Suprapubic skin (tissue), 4 donors: ENCODE measurements at regions not wholly inside any gene's neighbourhood (a gene's known extent, or its start where the extent isn't known, plus 50 kb on each side); places are given as distances from the start of the nearest gene placed in this dataset.

Source experiments
- DNase-seq, 2 donors: peaks; one replicate each; pipeline ENCODE4 v3.0.0-alpha.2; 2019; ENCODE audit warnings: low spot score in 2 of 2
- H3K27ac ChIP-seq: fragments of 200-600 bp; sonication (generic); one replicate; pipeline ENCODE4 v1.5.1; 2019
- H3K27me3 ChIP-seq: fragments of 200-600 bp; sonication (generic); one replicate; pipeline ENCODE4 v1.5.1; 2019
- H3K36me3 ChIP-seq: fragments of 200-600 bp; sonication (generic); one replicate; pipeline ENCODE4 v1.5.1; 2019
- H3K4me1 ChIP-seq: fragments of 200-600 bp; sonication (generic); one replicate; pipeline ENCODE4 v1.5.1; 2019
- H3K4me3 ChIP-seq: fragments of 200-600 bp; sonication (generic); one replicate; pipeline ENCODE4 v1.5.1; 2019; ENCODE audit warnings: mild to moderate bottlenecking
- H3K9me3 ChIP-seq: fragments of 200-600 bp; sonication (generic); one replicate; pipeline ENCODE4 v1.5.1; 2019
- CTCF ChIP-seq, 2 donors: fragments of 200-600 bp in 1 of 2; fragments of 450-650 bp in 1 of 2; sonication (generic) in 1 of 2; IDR thresholded peaks; one replicate each; pipeline ENCODE4 v1.5.1; 2016 to 2019; ENCODE audit warnings: antibody characterized with exemption in 2 of 2, mild to moderate bottlenecking in 1 of 2, moderate library complexity in 1 of 2
- EP300 ChIP-seq: sonication (generic); formaldehyde crosslinking; IDR thresholded peaks from one replicate; pipeline ENCODE4 v1.6.1; 2017; ENCODE audit warnings: antibody characterized with exemption
- POLR2A ChIP-seq, 2 donors: fragments of 450-650 bp; IDR thresholded peaks; one replicate each; pipeline ENCODE4 v1.6.1; 2017; ENCODE audit warnings: antibody characterized with exemption in 2 of 2, mild to moderate bottlenecking in 2 of 2, moderate library complexity in 2 of 2
- POLR2AphosphoS5 ChIP-seq, 3 donors: sonication (generic); formaldehyde crosslinking; IDR thresholded peaks; one replicate each; pipeline ENCODE4 v1.6.1; 2017; ENCODE audit warnings: antibody characterized with exemption in 3 of 3
- WGBS: methylation state at CpG from one replicate; pipeline ENCODE4 v1.1.5; 2018; 5-methylcytosine and 5-hydroxymethylcytosine counted together

GRCh38 chr14:71212093-71212492, 304.8 kb downstream of the PCNX1 start:
- TF ChIP-seq EP300 (no peak), POLR2A (IDR thresholded peaks at IDR 0.05) (no peak), POLR2AphosphoS5 (IDR thresholded peaks at IDR 0.05) (no peak), CTCF (IDR thresholded peaks at IDR 0.05) (no peak)
- Histone ChIP-seq H3K27me3 (no peaks in the 10 kb centered on the region), H3K4me1 (no peaks in the 10 kb centered on the region), H3K9me3 (no peaks in the 10 kb centered on the region), H3K4me3 (no peak overlapping the region), H3K36me3 (no peaks in the 10 kb centered on the region), H3K27ac (no peak overlapping the region)
- WGBS, result 91% methylated on average over 5 of the region's 5 CpGs
- DNase-seq, result no peak

GRCh38 chr14:71212683-71213107, 305.4 kb downstream of the PCNX1 start:
- H3K4me1 ChIP-seq, result no peaks in the 10 kb centered on the region
- no peak overlapping the region for H3K27ac ChIP-seq
- no peak for DNase-seq
- no peaks in the 10 kb centered on the region for H3K27me3 ChIP-seq
- H3K4me3 ChIP-seq, result no peak overlapping the region
- no peaks in the 10 kb centered on the region for H3K36me3 ChIP-seq
- no peaks in the 10 kb centered on the region for H3K9me3 ChIP-seq
- TF ChIP-seq POLR2A (IDR thresholded peaks at IDR 0.05), result no peak
- TF ChIP-seq CTCF (IDR thresholded peaks at IDR 0.05), result no peak
- TF ChIP-seq POLR2AphosphoS5 (IDR thresholded peaks at IDR 0.05), result no peak
- TF ChIP-seq EP300, result no peak
- WGBS, result 37% methylated on average over 10 of the region's 10 CpGs

GRCh38 chr14:71214241-71214640, 307.0 kb downstream of the PCNX1 start:
- H3K4me1 ChIP-seq, result no peaks in the 10 kb centered on the region
- H3K27me3 ChIP-seq, result no peaks in the 10 kb centered on the region
- no peaks in the 10 kb centered on the region for H3K9me3 ChIP-seq
- no peaks in the 10 kb centered on the region for H3K36me3 ChIP-seq
- 92% methylated on average over 2 of the region's 2 CpGs for WGBS
- no peak overlapping the region for H3K4me3 ChIP-seq
- no peak overlapping the region for H3K27ac ChIP-seq
- no peak for DNase-seq
- no peak for TF ChIP-seq EP300
- TF ChIP-seq POLR2A (IDR thresholded peaks at IDR 0.05), result no peak
- no peak for TF ChIP-seq CTCF (IDR thresholded peaks at IDR 0.05)
- no peak for TF ChIP-seq POLR2AphosphoS5 (IDR thresholded peaks at IDR 0.05)

GRCh38 chr14:71220462-71220861, 313.2 kb downstream of the PCNX1 start:
- no peaks in the 10 kb centered on the region for H3K27me3 ChIP-seq
- no peak for DNase-seq
- no peak overlapping the region for H3K27ac ChIP-seq
- no peak for TF ChIP-seq CTCF (IDR thresholded peaks at IDR 0.05)
- TF ChIP-seq POLR2AphosphoS5 (IDR thresholded peaks at IDR 0.05), result no peak
- no peak for TF ChIP-seq POLR2A (IDR thresholded peaks at IDR 0.05)
- TF ChIP-seq EP300, result no peak
- H3K4me3 ChIP-seq, result no peak overlapping the region
- WGBS, result 60% methylated on average over 4 of the region's 4 CpGs
- H3K4me1 ChIP-seq, result no peaks in the 10 kb centered on the region
- H3K9me3 ChIP-seq, result no peaks in the 10 kb centered on the region
- H3K36me3 ChIP-seq, result no peaks in the 10 kb centered on the region

- H3K4me3 ChIP-seq, result no peak overlapping the region
- no peaks in the 10 kb centered on the region for H3K27me3 ChIP-seq
- no peak overlapping the region for H3K27ac ChIP-seq
- TF ChIP-seq POLR2A (IDR thresholded peaks at IDR 0.05) (no peak), EP300 (no peak), CTCF (IDR thresholded peaks at IDR 0.05) (no peak), POLR2AphosphoS5 (IDR thresholded peaks at IDR 0.05) (no peak)
- H3K4me1 ChIP-seq, result no peaks in the 10 kb centered on the region
- 85% methylated on average over 2 of the region's 2 CpGs for WGBS
- DNase-seq, result no peak
- H3K36me3 ChIP-seq, result no peaks in the 10 kb centered on the region
- H3K9me3 ChIP-seq, result no peaks in the 10 kb centered on the region
Measured at GRCh38 chr14:71221119-71221518, 313.9 kb downstream of the PCNX1 start.
